ENCODE measurements at regions not wholly inside any gene's neighbourhood (a gene's known extent, or its start where the extent isn't known, plus 50 kb on each side); places are given as distances from the start of the nearest gene placed in this dataset.

- TF ChIP-seq CTCF (conservative IDR thresholded peaks at IDR 0.05; ENCODE audit: low read depth, low read length) (no peak), EZH2phosphoT487 (IDR thresholded peaks at IDR 0.05; ENCODE audit: borderline replicate concordance, low read length) (no peak), EZH2 (IDR thresholded peaks at IDR 0.05; ENCODE audit: low read length, unreplicated experiment) (no peak)
- no peaks in the 10 kb centered on the region for H3K36me3 ChIP-seq (ENCODE audit: low read depth, low read length)
- no peak overlapping the region for H3K27ac ChIP-seq (ENCODE audit: low read length)
- no peaks in the 10 kb centered on the region for H4K20me1 ChIP-seq (ENCODE audit: low read length)
- intact Hi-C loops (cut with micrococcal nuclease): no loop called here
- H3F3A ChIP-seq (ENCODE audit: low read length, unreplicated experiment): no peaks in the 10 kb centered on the region
- no peaks in the 10 kb centered on the region for H3K9me2 ChIP-seq (replicated peaks; ENCODE audit: low read length)
- H3K27me3 ChIP-seq (ENCODE audit: low read length): no peaks in the 10 kb centered on the region
- no peak overlapping the region for H3K9ac ChIP-seq (ENCODE audit: low read length)
- no peaks in the 10 kb centered on the region for H3K79me2 ChIP-seq (ENCODE audit: low read length)
- ChIA-PET POLR2A (ENCODE audit: unreplicated experiment) (interaction anchor here (0.6 kb wide), 1 partner anchor 21 kb away, joined by 3 read pairs; no protein-coding TSS in a partner anchor), CTCF (no interaction called here)
- 0 out of 2 replicates have a peak, but pooled peaks cover 2% of the 10 kb centered on the region for H3K9me3 ChIP-seq (ENCODE audit: low read length)
- no peak overlapping the region for H3K4me3 ChIP-seq (ENCODE audit: low read length)
- no peaks in the 10 kb centered on the region for H3K4me1 ChIP-seq (ENCODE audit: insufficient read depth, low read length)
- no TSS peak for BruUV-seq (replicated peaks)
- H3K4me2 ChIP-seq (ENCODE audit: low read length): no peak overlapping the region
- H2AFZ ChIP-seq (ENCODE audit: low read length): no peak overlapping the region
- DNase-seq: no peak
- ATAC-seq: no peak
Observed at GRCh38 chr2:57941816-57942215, 104.8 kb upstream of the VRK2 start.

DNA sequence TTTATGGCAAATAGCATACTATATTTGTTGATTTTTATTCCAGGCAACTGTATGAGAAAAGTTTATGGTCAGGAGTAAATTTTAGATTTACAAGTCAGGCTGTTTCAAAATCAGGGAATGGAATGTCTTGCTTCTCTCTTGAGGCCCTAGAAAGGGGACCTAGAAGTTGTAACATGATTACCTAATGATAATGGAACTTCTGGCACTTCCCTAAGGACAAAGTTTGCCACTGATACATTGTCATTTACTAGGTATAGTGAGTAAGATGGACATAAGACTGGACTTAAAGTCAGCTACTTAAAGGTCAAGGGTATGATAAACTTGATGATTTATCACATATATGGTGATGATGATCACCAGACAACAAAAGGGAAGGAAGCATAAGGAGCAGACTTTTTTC is 103.3 kb upstream of the VRK2 start:
- Histone ChIP-seq H3K27me3 (ENCODE audit: low read length) (no peaks in the 10 kb centered on the region), H3K4me2 (ENCODE audit: low read length) (no peak overlapping the region), H3K9me3 (ENCODE audit: low read length) (no peaks in the 10 kb centered on the region), H2AFZ (ENCODE audit: low read length) (no peak overlapping the region), H4K20me1 (ENCODE audit: low read length) (no peaks in the 10 kb centered on the region), H3K79me2 (ENCODE audit: low read length) (no peaks in the 10 kb centered on the region), H3K9me2 (replicated peaks; ENCODE audit: low read length) (no peaks in the 10 kb centered on the region), H3K4me1 (ENCODE audit: insufficient read depth, low read length) (0 out of 2 replicates have a peak, but pooled peaks cover 8% of the 10 kb centered on the region), H3F3A (ENCODE audit: low read length, unreplicated experiment) (no peaks in the 10 kb centered on the region), H3K36me3 (ENCODE audit: low read depth, low read length) (no peaks in the 10 kb centered on the region), H3K27ac (ENCODE audit: low read length) (no peak overlapping the region), H3K4me3 (ENCODE audit: low read length) (no peak overlapping the region), H3K9ac (ENCODE audit: low read length) (no peak overlapping the region)
- TF ChIP-seq EZH2phosphoT487 (IDR thresholded peaks at IDR 0.05; ENCODE audit: borderline replicate concordance, low read length) (no peak), EZH2 (IDR thresholded peaks at IDR 0.05; ENCODE audit: low read length, unreplicated experiment) (no peak), CTCF (conservative IDR thresholded peaks at IDR 0.05; ENCODE audit: low read depth, low read length) (no peak)
- peak; percentile 2 for DNase-seq
- ChIA-PET POLR2A (ENCODE audit: unreplicated experiment) (no interaction called here), CTCF (no interaction called here)
- no peak for ATAC-seq
- no TSS peak for BruUV-seq (replicated peaks)
- intact Hi-C loops (cut with micrococcal nuclease): no loop called here

GRCh38 chr2:57947398-57947797 is 99.2 kb upstream of the VRK2 start:
- Histone ChIP-seq H3K36me3 (ENCODE audit: low read depth, low read length) (no peaks in the 10 kb centered on the region), H3K27me3 (ENCODE audit: low read length) (no peaks in the 10 kb centered on the region), H3K4me2 (ENCODE audit: low read length) (no peak overlapping the region), H3K27ac (ENCODE audit: low read length) (no peak overlapping the region), H3K79me2 (ENCODE audit: low read length) (no peaks in the 10 kb centered on the region), H4K20me1 (ENCODE audit: low read length) (no peaks in the 10 kb centered on the region), H3K4me1 (ENCODE audit: insufficient read depth, low read length) (0 out of 2 replicates have a peak, but pooled peaks cover 12% of the 10 kb centered on the region), H3F3A (ENCODE audit: low read length, unreplicated experiment) (no peaks in the 10 kb centered on the region), H3K9me3 (ENCODE audit: low read length) (no peaks in the 10 kb centered on the region), H2AFZ (ENCODE audit: low read length) (no peak overlapping the region), H3K4me3 (ENCODE audit: low read length) (no peak overlapping the region), H3K9ac (ENCODE audit: low read length) (no peak overlapping the region), H3K9me2 (replicated peaks; ENCODE audit: low read length) (no peaks in the 10 kb centered on the region)
- no TSS peak for BruUV-seq (replicated peaks)
- ATAC-seq (peak; percentile 93), DNase-seq (peak; percentile 58)
- ChIA-PET POLR2A (ENCODE audit: unreplicated experiment) (no interaction called here), CTCF (no interaction called here)
- intact Hi-C loops (cut with micrococcal nuclease): loop anchor here (1.0 to 5.0 kb wide), 2 partner anchors 187 to 225 kb away; no protein-coding TSS in a partner anchor
- TF ChIP-seq EZH2phosphoT487 (IDR thresholded peaks at IDR 0.05; ENCODE audit: borderline replicate concordance, low read length): no peak
- no peak for TF ChIP-seq EZH2 (IDR thresholded peaks at IDR 0.05; ENCODE audit: low read length, unreplicated experiment)
- peak; percentile 45 for TF ChIP-seq CTCF (conservative IDR thresholded peaks at IDR 0.05; ENCODE audit: low read depth, low read length)
